ENCODE measurements at regions not wholly inside any gene's neighbourhood (a gene's known extent, or its start where the extent isn't known, plus 50 kb on each side); places are given as distances from the start of the nearest gene placed in this dataset.

DNA sequence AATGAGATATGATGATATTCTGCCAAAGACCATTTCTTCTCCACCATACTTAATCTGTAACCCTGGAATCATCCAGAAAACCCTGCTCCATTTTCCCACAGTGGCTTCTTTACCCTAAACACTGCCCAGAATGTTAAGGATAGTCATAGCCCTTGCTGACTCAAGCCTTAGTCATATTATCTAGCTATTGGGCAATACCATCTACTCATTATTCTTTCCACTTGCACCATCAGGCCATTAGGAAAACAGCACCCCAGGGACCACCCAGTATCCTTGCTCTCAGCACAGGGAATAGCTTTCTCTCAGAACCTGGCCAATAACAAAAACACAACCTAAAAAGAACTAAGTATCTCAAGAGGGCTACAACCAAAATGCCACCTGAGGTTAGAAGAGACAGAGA, 445.7 kb upstream of the SLC14A2 start:
- FAIRE-seq: no peak

DNA sequence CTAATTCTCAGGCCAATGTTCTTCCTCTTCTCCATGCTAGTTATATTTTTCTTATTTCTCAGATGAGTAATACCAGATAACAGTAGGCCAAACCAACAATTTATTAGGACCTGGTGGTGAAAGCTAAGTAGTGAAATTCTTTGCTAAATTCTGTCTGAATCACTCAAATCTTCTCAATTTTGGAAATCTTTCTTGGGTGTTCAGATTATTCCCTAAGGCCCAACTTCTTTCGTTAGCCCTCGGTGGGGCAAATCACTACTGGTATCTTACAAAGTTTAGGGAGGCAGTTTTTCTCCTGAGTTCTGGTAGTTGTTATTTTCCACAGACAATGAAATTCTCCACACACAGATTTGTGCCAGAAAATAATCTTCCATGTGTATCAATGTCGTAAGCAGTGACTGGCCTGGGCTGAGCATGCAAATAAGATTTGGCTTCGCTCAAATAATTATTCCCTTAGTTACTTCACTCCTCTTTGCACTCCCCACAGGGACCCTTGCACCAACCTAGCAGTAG, 443.5 kb upstream of the SLC14A2 start:
- no peak for FAIRE-seq

GRCh38 chr18:45173327-45173726, 441.9 kb upstream of the SLC14A2 start:
- FAIRE-seq: no peak

DNA sequence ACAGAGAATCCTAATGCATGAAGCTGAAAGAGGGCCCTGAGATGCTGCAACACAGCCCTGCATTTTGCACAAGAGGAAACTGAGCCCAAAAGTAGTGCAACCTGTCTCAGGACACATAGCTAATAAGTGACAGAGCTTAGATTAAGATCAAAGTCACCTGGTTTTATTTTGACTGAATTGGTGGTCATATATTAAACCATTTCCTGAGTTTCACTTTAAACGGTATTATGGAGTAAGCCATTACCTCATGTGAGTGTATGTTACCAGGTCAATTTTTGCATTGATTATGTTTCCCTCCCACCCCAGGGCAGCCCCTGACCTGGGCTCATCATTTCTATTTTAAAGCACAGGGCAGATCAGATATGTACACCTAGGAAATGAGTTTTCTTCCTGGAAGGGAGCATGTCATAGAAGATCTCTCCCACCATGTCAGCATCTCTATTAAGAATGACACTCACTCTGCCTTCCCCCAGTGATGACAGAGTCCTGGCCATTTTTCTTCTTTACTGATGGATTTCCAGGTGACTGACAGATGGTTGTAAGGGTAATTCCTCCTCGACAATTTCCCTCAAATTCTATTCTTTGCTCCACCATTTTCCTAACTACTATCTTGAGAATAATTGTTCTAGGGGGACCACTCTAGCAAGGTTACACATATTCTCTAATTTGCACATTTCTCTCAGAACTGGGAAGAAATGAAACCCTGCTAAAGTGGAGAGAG, 441.3 kb upstream of the SLC14A2 start:
- FAIRE-seq: no peak

DNA sequence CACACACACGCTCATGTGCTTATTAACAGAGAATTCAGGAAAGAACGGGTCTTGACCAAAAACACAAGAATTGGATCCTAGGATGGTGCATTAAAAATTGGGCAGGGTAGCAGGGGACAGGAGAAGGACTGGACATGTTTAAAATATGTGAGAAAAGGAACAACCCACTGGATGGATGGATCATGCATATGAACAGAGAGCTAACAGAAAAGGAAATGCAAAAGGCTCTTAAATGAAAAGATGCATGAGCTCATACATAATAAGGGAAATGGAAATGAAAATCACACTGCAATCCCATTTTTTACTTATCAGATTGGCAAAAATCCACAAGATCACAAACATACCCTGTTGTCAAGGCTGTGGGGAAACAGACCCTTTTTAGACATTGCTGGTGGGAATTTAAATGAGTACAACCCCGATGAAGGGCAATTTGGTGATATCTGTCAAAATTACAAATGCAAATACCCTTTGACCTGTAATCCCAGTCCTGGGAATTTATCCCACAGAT, 440.6 kb upstream of the SLC14A2 start:
- no peak for FAIRE-seq

GRCh38 chr18:45175511-45175910, 439.8 kb upstream of the SLC14A2 start:
- FAIRE-seq: no peak

GRCh38 chr18:45186832-45187231, 428.4 kb upstream of the SLC14A2 start:
- FAIRE-seq: no peak

DNA sequence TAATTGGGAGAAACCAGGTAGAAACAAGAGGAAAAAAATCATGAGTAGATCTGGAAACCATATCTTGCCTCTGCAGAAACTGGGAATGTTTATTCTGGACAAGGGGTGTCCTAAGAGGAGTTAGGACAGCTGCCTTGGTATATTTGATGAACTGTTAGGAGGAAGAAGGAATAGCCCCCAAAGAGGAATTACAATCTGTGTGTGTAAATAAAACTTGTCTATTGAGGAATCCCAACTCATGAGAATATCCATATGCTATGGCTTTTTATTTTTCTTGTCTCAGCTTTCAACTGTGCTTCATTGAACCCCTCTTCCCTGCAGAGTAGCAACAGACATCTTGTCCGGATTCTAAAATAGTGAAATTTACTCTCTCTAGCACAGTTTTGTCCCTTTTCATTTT, 423.5 kb upstream of the SLC14A2 start:
- FAIRE-seq: no peak

DNA sequence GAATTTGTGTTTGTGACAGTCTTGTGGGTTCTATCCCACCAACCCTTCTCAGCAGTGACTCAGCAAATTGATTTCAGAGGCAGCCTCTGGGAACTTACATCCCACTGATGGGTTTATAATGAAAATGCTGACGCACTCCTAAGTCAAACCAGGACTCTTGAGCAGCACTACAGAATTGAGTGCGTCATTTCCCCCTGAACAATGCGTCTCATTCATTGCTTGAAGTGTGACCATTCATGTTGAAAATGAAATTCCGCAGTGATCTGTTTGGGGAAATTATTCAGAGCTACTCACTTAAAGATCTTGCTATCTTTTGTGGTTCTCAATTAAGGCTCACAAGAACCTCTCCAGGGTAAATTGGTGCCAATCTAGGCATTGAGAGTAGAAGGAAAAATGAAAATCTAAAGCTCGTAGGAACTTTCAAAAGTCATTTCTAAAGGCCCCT, 417.7 kb upstream of the SLC14A2 start:
- no peak for FAIRE-seq

DNA sequence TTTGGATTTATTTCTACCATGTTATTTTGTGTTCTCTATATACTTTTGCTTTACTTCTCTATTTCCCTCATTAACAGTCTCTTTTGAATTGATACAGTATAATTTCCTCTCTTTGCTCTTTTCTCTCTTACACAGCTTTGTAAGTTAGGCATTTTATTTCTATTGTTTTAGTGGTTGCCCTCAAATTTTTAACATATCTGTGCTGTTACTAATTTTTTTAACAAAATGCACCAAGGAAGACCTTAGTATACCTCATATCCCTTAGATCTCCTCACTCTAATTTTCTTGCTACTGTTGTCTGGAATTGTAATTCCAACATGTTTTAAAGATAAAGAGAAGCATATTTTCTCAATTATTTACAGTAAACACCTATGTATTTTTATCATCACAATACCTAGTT, 416.8 kb upstream of the SLC14A2 start:
- no peak for FAIRE-seq

DNA sequence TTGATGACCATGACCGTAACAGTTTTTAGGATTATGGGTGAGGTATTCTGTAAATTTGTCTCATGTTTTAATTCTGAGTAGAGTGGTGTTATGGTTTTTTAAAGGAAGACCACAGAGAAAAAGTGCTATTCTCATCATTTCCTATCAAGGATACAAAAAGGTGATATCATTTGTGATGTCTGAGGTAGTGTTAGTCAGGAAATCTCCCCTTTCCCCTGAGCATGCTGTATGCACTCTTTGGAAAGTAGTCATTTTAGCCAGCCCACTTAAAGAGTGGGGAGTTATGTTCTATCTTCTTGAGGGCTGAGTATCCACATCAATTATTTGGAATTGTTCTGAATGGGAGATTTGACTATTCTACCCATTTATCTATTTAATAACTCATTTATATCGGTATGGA, 414.2 kb upstream of the SLC14A2 start:
- no peak for FAIRE-seq

DNA sequence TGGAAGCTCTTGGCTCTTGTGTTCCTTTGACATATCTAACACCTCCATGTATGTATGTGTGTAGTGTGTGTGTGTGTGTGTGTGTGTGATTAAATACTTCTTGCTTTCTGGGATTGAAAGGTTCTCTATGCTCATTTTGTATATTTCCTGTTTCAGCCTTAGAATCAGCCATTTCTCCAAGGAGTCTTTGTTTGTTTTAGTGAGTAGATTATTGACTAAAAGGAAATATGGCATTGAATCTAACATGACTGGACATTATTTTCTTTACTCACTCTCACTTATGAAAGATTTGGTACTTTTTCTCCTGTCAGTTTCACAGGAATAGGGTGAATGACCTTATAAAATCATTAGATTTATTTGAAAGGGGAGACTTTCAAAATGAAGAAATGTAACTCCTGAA, 413.8 kb upstream of the SLC14A2 start:
- no peak for FAIRE-seq

DNA sequence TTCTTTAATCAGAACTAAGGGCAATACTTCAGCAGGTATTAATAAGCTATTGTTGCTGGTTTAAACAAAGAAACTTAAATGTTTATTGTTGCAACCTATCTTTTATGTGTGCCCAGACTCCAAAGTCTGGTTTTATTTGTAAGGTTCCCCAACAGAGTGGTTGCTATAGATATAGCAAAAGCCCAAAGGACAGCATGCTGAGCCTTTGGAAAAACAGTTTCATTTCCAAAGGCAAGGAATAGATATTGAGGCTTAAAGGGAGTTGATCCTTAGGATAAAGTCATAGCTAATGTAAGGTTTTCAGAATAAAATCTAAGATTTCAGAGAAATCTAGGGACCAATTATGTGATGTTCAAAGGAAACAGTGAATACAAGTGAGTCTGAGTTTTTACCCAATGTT, 413.2 kb upstream of the SLC14A2 start:
- FAIRE-seq: no peak

- FAIRE-seq: no peak
These were observed 411.6 kb upstream of the SLC14A2 start for GRCh38 chr18:45203677-45204076.

DNA sequence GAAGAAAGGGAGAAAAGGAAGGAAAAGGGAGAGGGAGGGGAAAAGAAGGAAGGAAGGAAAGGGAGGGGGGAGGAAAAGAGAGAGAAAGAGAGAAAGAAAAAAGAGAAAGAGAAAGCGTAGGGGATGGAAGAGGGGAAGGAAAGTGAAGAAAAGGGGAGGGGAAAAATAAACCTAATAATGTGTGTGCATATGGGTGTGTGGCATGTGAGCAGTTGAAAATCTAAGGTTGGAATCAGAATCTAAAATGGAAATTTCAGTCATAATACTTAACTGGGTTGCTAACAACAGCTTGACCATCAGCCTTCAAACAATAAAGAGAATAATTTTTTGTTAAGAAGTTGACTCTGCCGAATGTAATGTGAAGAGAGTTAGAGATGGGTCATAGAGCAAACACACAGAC, 407.9 kb upstream of the SLC14A2 start:
- no peak for FAIRE-seq

- no peak for FAIRE-seq
These were observed 407.1 kb upstream of the SLC14A2 start for GRCh38 chr18:45208164-45208563.

GRCh38 chr18:45212181-45213039, 402.9 kb upstream of the SLC14A2 start:
- FAIRE-seq: no peak

DNA sequence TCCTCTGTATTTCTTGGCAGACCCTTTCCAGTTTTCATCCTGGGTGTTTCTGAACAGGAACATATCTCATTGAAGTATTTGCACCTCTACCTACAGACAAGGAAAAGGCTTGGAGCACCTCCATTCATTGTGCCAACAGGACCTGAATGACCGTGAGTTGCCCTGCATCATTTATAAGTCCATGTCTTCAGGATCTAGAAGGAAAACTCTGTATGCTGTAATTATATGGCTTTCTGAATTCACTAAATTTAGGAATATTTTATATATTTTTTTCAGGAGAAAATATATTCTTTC, 402.3 kb upstream of the SLC14A2 start:
- no peak for FAIRE-seq

- FAIRE-seq: no peak
These were observed 396.8 kb upstream of the SLC14A2 start for GRCh38 chr18:45218436-45218835.

DNA sequence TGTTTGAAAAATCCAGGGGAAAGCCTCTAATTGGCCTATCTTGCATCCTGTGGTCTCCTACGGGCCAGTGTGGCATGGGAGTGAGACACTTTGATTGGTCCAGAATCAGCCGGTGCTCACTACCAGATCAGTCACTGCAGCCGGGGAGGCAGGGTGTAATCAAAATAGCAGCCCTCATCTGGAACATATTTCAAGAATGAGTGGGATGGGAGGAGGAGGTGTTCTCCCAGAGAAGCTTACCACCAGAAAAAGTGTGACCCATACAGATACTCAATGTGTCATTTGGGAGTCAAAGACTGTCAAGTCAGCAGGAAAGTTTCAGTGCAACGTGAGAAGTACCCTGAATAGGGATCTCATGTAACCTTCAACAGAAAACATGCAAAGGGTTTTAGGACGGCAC, 393.9 kb upstream of the SLC14A2 start:
- FAIRE-seq: no peak

DNA sequence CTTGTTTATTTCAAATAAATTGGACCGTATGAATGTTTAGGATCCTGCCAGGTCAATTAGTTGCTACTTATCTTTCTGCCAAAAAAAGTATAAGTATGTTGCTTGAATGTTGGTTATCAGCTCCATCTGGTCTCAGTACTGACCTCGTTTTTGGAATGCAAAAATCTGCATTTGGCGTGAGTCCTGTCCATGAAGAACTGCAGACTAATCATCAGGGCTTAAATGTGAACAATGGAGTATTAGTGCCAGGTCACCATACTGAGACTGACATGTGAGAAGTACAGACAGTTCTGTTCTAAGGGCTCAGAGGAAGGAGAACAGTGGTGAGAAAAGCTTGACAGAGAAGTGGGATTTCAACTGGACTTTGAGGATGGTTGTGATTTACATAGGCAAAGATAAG, 393.1 kb upstream of the SLC14A2 start:
- peak; percentile 88 for FAIRE-seq

DNA sequence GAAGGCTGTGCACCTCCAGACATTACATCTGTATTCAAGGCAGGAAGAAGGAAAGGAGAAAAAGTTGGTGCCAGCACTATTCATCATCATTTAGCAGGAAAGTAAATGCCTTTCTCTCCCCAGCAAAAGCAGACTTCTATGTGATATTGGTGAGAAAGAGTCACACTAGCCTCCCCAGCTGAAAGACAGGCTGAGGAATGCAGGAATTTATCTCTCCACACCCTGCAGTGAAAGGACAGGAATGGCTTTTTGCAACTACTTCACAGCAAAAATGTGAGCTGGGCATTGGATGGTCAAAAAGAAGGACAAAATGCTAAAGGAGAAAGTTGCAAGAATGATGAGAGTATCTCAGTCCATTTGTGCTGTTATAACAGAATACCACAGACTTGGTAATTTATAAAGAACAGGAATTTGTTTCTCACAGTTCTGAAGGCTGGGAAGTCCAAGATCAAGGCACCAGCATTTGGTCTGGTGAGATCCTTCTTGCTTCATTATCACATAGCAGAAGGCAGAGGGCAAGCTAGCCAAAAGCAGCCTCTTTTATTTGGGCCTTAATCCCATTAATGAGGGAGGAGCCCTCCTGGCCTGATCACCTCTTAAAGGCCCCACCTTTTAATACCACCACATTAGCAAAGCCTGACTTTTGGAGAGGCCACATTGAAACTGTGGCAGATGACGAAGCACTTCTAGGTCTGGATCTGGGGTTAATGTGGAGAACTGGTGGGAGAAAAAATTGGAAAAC, 388.1 kb upstream of the SLC14A2 start:
- FAIRE-seq: no peak

DNA sequence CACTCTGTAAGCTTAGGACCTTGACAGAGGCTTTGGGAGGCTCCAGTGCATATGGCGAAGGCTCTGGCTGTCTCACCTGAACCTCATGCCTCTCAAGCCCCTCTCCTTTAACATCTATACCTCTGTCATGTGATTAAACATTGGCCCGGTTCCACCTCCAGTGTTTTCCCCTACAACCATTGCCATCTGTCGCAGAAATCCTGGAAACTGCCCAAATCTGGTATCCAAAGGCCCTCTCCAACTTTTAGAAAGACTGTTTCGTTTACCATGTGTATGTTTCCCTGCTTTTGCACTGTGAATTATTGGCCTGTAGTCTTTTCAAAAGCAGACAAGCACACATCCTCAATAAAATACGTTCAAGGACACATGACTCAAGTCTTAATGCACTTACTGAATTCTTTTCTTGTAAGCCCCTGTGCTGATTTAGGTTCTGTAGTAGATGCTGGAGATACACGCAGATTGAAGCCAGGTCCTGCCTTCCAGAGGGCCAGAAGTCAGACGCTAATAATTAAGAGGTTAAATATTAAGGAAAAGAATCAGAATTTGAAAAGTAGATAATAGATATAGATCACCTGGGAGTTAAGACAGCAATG, 386.4 kb upstream of the SLC14A2 start:
- no peak for FAIRE-seq

Measured in endometrium (tissue), 2 donors.